Mesothelial cell of epicardium (in vitro differentiated cells): ENCODE measurements at regions not wholly inside any gene's neighbourhood (a gene's known extent, or its start where the extent isn't known, plus 50 kb on each side); places are given as distances from the start of the nearest gene placed in this dataset.
"Not testable (repeated sequence)": the region's sequence is repeated elsewhere in the genome, so short reads cannot be mapped to it uniquely, and the experiment has no call there.

Experiments
- DNase-seq, 2 experiments: peaks; one replicate each; pipeline ENCODE4 v3.0.0; 2021; ENCODE audit warnings: low spot score in 2 of 2; ENCODE audit not compliant: unreplicated experiment in 2 of 2
- H3K27ac Mint-ChIP-seq: 2 replicates; pipeline ENCODE4 v1.8.0; 2021; ENCODE audit warnings: mixed read lengths
- H3K27me3 Mint-ChIP-seq: 2 replicates; pipeline ENCODE4 v1.8.0; 2021; ENCODE audit warnings: low read depth, mixed read lengths
- H3K36me3 Mint-ChIP-seq: 2 replicates; pipeline ENCODE4 v1.8.0; 2021; ENCODE audit warnings: mixed read lengths
- H3K4me1 Mint-ChIP-seq: 2 replicates; pipeline ENCODE4 v1.8.0; 2021; ENCODE audit warnings: mixed read lengths
- H3K4me3 Mint-ChIP-seq: 2 replicates; pipeline ENCODE4 v1.8.0; 2021; ENCODE audit warnings: mild to moderate bottlenecking, moderate library complexity, mixed read lengths
- H3K9me3 Mint-ChIP-seq: 2 replicates; pipeline ENCODE4 v1.8.0; 2021; ENCODE audit warnings: mixed read lengths
- TF ChIP-seq, protein P1 (sequence below): fragments of 200-600 bp; sonication (generic); IDR thresholded peaks from one replicate; pipeline ENCODE4 v1.5.0; 2021; ENCODE audit warnings: antibody characterized with exemption; ENCODE audit not compliant: unreplicated experiment

DNA sequence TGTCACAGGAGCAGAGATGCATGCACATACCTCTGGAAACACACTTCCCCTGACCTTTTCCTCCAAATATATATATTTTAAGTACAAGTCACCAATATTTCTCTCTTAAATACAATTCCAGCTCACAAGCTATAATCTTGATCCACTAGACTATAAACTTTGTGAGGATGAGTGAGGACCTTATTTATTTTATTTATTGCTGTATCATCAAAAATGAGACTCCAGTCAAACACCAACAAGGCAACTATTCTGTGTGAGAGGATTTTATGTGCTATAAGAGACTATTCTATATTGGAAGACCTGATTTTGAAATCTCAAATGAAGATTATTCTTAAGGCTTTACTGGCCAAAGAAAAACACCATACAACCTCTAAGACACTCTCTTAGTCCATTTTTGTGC lies 1352.2 kb downstream of the SUCLG1 start:
- no peaks in the 10 kb centered on the region for H3K27me3 Mint-ChIP-seq
- H3K36me3 Mint-ChIP-seq: no peaks in the 10 kb centered on the region
- peaks cover 11% of the 10 kb centered on the region for H3K4me1 Mint-ChIP-seq
- DNase-seq: no peak
- peaks cover 17% of the 10 kb centered on the region for H3K9me3 Mint-ChIP-seq
- H3K27ac Mint-ChIP-seq: no peak overlapping the region
- no peak overlapping the region for H3K4me3 Mint-ChIP-seq
- TF ChIP-seq, protein P1, sequence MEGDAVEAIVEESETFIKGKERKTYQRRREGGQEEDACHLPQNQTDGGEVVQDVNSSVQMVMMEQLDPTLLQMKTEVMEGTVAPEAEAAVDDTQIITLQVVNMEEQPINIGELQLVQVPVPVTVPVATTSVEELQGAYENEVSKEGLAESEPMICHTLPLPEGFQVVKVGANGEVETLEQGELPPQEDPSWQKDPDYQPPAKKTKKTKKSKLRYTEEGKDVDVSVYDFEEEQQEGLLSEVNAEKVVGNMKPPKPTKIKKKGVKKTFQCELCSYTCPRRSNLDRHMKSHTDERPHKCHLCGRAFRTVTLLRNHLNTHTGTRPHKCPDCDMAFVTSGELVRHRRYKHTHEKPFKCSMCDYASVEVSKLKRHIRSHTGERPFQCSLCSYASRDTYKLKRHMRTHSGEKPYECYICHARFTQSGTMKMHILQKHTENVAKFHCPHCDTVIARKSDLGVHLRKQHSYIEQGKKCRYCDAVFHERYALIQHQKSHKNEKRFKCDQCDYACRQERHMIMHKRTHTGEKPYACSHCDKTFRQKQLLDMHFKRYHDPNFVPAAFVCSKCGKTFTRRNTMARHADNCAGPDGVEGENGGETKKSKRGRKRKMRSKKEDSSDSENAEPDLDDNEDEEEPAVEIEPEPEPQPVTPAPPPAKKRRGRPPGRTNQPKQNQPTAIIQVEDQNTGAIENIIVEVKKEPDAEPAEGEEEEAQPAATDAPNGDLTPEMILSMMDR: no peak

DNA sequence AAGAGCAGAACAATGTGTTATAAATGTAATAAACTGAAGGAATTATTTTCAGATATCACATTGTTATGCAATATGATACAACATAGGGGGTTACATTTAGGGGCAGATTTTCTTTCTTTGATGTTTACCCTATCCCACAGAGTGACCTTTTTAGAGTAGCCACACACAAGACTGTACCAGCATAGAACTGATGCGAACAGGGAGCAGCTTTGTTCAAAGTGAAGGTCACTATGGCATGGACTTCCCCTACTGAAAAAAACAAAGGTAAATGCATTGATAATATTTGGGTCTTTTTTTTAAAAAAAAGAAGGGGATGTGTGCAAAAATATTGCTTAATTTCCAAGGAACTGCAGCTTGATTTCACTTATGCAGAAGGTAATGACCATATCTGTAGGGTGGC lies 1354.9 kb downstream of the SUCLG1 start:
- Mint-ChIP-seq H3K4me3 (no peak overlapping the region), H3K9me3 (peaks cover 11% of the 10 kb centered on the region), H3K36me3 (no peaks in the 10 kb centered on the region), H3K4me1 (peaks cover 11% of the 10 kb centered on the region), H3K27me3 (no peaks in the 10 kb centered on the region), H3K27ac (no peak overlapping the region)
- TF ChIP-seq, protein P1: no peak
- no peak for DNase-seq

DNA sequence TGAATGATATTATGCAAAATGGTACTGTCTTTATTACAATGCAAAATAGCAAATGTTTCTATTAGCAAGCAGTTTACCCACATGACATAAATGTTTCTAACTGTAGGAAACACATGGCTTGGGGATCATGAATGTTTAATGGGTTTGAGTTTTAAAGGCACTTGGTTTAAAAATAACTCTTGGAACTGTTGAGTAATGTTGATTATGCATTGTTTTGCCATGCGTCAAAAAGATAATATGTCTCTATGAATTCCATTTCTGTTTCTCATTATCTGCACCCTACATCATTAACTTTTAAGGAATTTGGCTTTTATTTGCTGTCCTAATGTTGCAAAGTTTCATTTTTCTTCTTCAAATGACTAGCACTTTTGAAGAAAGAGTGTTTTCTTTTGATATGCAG lies 1355.5 kb downstream of the SUCLG1 start:
- Mint-ChIP-seq H3K27me3 (no peaks in the 10 kb centered on the region), H3K4me3 (no peak overlapping the region), H3K9me3 (peaks cover 9% of the 10 kb centered on the region), H3K36me3 (no peaks in the 10 kb centered on the region), H3K27ac (no peak overlapping the region), H3K4me1 (peaks cover 11% of the 10 kb centered on the region)
- no peak for DNase-seq
- TF ChIP-seq, protein P1: no peak

DNA sequence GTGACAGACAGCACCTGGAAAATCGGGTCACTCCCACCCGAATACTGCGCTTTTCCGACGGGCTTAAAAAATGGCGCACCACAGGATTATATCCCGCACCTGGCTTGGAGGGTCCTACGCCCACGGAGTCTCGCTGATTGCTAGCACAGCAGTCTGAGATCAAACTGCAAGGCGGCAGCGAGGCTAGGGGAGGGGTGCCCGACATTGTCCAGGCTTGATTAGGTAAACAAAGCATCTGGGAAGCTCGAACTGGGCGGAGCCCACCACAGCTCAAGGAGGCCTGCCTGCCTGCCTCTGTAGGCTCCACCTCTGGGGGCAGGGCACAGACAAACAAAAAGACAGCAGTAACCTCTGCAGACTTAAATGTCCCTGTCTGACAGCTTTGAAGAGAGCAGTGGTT lies 1370.0 kb downstream of the SUCLG1 start:
- not testable (repeated sequence) for H3K4me1 Mint-ChIP-seq, DNase-seq, H3K4me3 Mint-ChIP-seq, H3K9me3 Mint-ChIP-seq, H3K36me3 Mint-ChIP-seq, H3K27ac Mint-ChIP-seq, H3K27me3 Mint-ChIP-seq

DNA sequence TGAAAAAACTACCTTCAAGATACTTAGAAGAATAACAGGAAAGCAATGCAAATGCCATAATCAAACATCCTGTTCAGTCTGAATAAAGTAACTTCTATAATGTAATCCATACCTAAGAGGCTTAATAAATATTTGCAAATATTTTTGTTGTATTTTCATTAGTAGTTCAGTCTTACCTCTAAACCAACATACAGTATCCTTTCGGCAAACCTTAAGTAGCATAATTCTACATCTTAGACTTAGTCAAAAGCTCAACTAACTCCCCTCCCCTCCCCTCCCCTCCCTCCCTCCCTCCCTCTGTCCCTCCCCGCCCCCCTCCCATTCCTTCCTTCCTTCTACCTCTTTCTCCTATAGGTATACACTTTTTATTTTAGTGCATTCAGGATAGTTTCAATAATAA lies 1373.2 kb downstream of the SUCLG1 start:
- Mint-ChIP-seq H3K4me3 (no peak overlapping the region), H3K9me3 (no peaks in the 10 kb centered on the region), H3K27ac (no peak overlapping the region), H3K36me3 (no peaks in the 10 kb centered on the region), H3K27me3 (no peaks in the 10 kb centered on the region), H3K4me1 (peaks cover 19% of the 10 kb centered on the region)
- TF ChIP-seq, protein P1: no peak
- no peak for DNase-seq

DNA sequence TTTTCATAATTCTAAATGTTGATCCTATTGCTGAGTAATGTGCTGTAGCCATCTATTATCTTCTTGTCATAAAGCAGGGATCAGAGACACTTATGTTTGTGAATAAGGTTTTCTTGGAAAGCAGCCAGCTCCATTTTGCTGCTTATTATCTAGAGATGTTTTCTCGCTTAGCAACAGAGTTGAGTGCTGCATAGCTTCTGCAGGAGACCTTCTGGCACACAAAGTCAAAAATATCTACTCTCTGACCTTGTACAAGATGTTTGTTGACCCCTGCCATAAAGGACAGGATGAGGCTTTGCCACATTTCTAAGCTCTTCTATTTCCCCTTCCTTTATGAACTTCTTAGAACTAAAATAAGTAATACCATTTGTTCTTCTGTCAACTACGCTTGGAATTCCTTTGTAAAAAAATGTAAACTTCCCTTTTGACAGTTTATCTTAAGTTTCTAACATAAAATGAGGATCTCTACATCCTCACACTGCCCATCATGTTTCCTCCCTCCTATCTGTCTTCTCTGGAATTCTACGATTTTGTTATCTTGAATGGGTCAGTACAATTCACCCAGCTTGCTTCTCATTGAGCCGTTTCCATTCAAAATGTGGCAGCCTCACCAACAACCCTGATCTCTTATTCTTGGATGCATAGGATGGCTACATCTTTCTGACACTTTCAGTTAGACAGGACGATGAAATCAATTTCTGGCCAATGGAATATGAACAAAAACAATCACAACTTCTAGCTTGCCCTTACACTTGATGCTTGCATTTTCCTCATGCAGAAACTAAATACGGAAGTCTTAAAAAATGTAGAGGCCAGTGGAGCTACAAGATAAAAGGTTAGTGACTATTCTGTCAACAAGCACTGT lies 1377.0 kb downstream of the SUCLG1 start:
- no peak for DNase-seq
- Mint-ChIP-seq H3K27me3 (no peaks in the 10 kb centered on the region), H3K4me1 (peaks cover 19% of the 10 kb centered on the region), H3K36me3 (no peaks in the 10 kb centered on the region), H3K27ac (peak overlapping the region; percentile 11), H3K4me3 (no peak overlapping the region), H3K9me3 (peaks cover 12% of the 10 kb centered on the region)
- TF ChIP-seq, protein P1: no peak
